ENCODE measurements at regions not wholly inside any gene's neighbourhood (a gene's known extent, or its start where the extent isn't known, plus 50 kb on each side); places are given as distances from the start of the nearest gene placed in this dataset.
"Not testable (repeated sequence)": the region's sequence is repeated elsewhere in the genome, so short reads cannot be mapped to it uniquely, and the experiment has no call there.

GRCh38 chr6:68169922-68170321 is 465.2 kb upstream of the ADGRB3 start:
- no peak overlapping the region for H2AFZ ChIP-seq
- H3K27me3 ChIP-seq (ENCODE audit: control insufficient read depth, insufficient read depth, low read length) = no peaks in the 10 kb centered on the region
- H3K9me3 ChIP-seq (ENCODE audit: control insufficient read depth, low read length) = no peaks in the 10 kb centered on the region
- H3K36me3 ChIP-seq (ENCODE audit: control insufficient read depth, insufficient read depth, low read length) = no peaks in the 10 kb centered on the region
- H3K4me2 ChIP-seq (ENCODE audit: low read length) = no peak overlapping the region
- no peak overlapping the region for H3K9ac ChIP-seq
- no peaks in the 10 kb centered on the region for H3K79me2 ChIP-seq
- TF ChIP-seq CTCF (IDR thresholded peaks at IDR 0.05) = no peak
- no peak overlapping the region for H3K27ac ChIP-seq
- H3K4me1 ChIP-seq = no peaks in the 10 kb centered on the region
- H3K4me3 ChIP-seq (ENCODE audit: low read depth, low read length) = no peak overlapping the region

- Histone ChIP-seq H3K9ac (no peak overlapping the region), H3K79me2 (no peaks in the 10 kb centered on the region), H3K27me3 (ENCODE audit: control insufficient read depth, insufficient read depth, low read length) (no peaks in the 10 kb centered on the region), H3K27ac (no peak overlapping the region), H3K4me3 (ENCODE audit: low read depth, low read length) (no peak overlapping the region), H3K9me3 (ENCODE audit: control insufficient read depth, low read length) (no peaks in the 10 kb centered on the region), H3K4me2 (ENCODE audit: low read length) (no peak overlapping the region), H2AFZ (no peak overlapping the region), H3K4me1 (no peaks in the 10 kb centered on the region), H3K36me3 (ENCODE audit: control insufficient read depth, insufficient read depth, low read length) (no peaks in the 10 kb centered on the region)
- no peak for TF ChIP-seq CTCF (IDR thresholded peaks at IDR 0.05)
Observed at GRCh38 chr6:68167604-68168003, 467.5 kb upstream of the ADGRB3 start.

- H3K4me3 ChIP-seq (ENCODE audit: low read depth, low read length); H3K9me3 ChIP-seq (ENCODE audit: control insufficient read depth, low read length); H3K79me2 ChIP-seq; H3K36me3 ChIP-seq (ENCODE audit: control insufficient read depth, insufficient read depth, low read length); H3K4me2 ChIP-seq (ENCODE audit: low read length); H3K27ac ChIP-seq; H3K9ac ChIP-seq; H3K27me3 ChIP-seq (ENCODE audit: control insufficient read depth, insufficient read depth, low read length); H3K4me1 ChIP-seq; H2AFZ ChIP-seq: not testable (repeated sequence)
Observed at GRCh38 chr6:68160812-68161211, 474.3 kb upstream of the ADGRB3 start.

GRCh38 chr6:68160348-68160747 is 474.7 kb upstream of the ADGRB3 start:
- Histone ChIP-seq H3K4me1 (no peaks in the 10 kb centered on the region), H3K9me3 (ENCODE audit: control insufficient read depth, low read length) (no peaks in the 10 kb centered on the region), H3K79me2 (no peaks in the 10 kb centered on the region), H3K36me3 (ENCODE audit: control insufficient read depth, insufficient read depth, low read length) (no peaks in the 10 kb centered on the region), H3K4me2 (ENCODE audit: low read length) (no peak overlapping the region), H3K9ac (no peak overlapping the region), H3K27me3 (ENCODE audit: control insufficient read depth, insufficient read depth, low read length) (no peaks in the 10 kb centered on the region), H3K27ac (no peak overlapping the region), H3K4me3 (ENCODE audit: low read depth, low read length) (no peak overlapping the region), H2AFZ (no peak overlapping the region)
- TF ChIP-seq CTCF (IDR thresholded peaks at IDR 0.05) = no peak

GRCh38 chr6:68159433-68159832 is 475.6 kb upstream of the ADGRB3 start:
- Histone ChIP-seq H3K27ac (no peak overlapping the region), H3K4me2 (ENCODE audit: low read length) (no peak overlapping the region), H3K9ac (no peak overlapping the region), H2AFZ (no peak overlapping the region), H3K79me2 (no peaks in the 10 kb centered on the region), H3K4me3 (ENCODE audit: low read depth, low read length) (no peak overlapping the region), H3K4me1 (no peaks in the 10 kb centered on the region), H3K9me3 (ENCODE audit: control insufficient read depth, low read length) (no peaks in the 10 kb centered on the region), H3K27me3 (ENCODE audit: control insufficient read depth, insufficient read depth, low read length) (no peaks in the 10 kb centered on the region), H3K36me3 (ENCODE audit: control insufficient read depth, insufficient read depth, low read length) (no peaks in the 10 kb centered on the region)
- TF ChIP-seq CTCF (IDR thresholded peaks at IDR 0.05) = no peak
